ENCODE measurements at regions not wholly inside any gene's neighbourhood (a gene's known extent, or its start where the extent isn't known, plus 50 kb on each side); places are given as distances from the start of the nearest gene placed in this dataset.
"Not testable (repeated sequence)": the region's sequence is repeated elsewhere in the genome, so short reads cannot be mapped to it uniquely, and the experiment has no call there.

GRCh38 chr10:90227217-90227656, 525.8 kb downstream of the KIF20B start:
- Histone ChIP-seq H3K4me3 (ENCODE audit: low read depth, low read length) (no peak overlapping the region), H3K27me3 (ENCODE audit: control insufficient read depth, insufficient read depth, low read length) (no peaks in the 10 kb centered on the region), H3K36me3 (ENCODE audit: control insufficient read depth, insufficient read depth, low read length) (no peaks in the 10 kb centered on the region)
- DNase-seq (ENCODE audit: low read depth) (peak; percentile 98), FAIRE-seq (no peak)
- no peak for TF ChIP-seq CTCF (IDR thresholded peaks at IDR 0.05; ENCODE audit: insufficient read depth, low read length, severe bottlenecking)

GRCh38 chr10:90227786-90228185, 526.4 kb downstream of the KIF20B start:
- FAIRE-seq (no peak), DNase-seq (ENCODE audit: low read depth) (no peak)
- Histone ChIP-seq H3K36me3 (ENCODE audit: control insufficient read depth, insufficient read depth, low read length) (no peaks in the 10 kb centered on the region), H3K4me3 (ENCODE audit: low read depth, low read length) (no peak overlapping the region), H3K27me3 (ENCODE audit: control insufficient read depth, insufficient read depth, low read length) (no peaks in the 10 kb centered on the region)
- TF ChIP-seq CTCF (IDR thresholded peaks at IDR 0.05; ENCODE audit: insufficient read depth, low read length, severe bottlenecking): no peak

GRCh38 chr10:90229486-90229885, 528.1 kb downstream of the KIF20B start:
- H3K27me3 ChIP-seq (ENCODE audit: control insufficient read depth, insufficient read depth, low read length): no peaks in the 10 kb centered on the region
- H3K4me3 ChIP-seq (ENCODE audit: low read depth, low read length): no peak overlapping the region
- no peak for DNase-seq (ENCODE audit: low read depth)
- H3K36me3 ChIP-seq (ENCODE audit: control insufficient read depth, insufficient read depth, low read length): no peaks in the 10 kb centered on the region
- no peak for TF ChIP-seq CTCF (IDR thresholded peaks at IDR 0.05; ENCODE audit: insufficient read depth, low read length, severe bottlenecking)
- no peak for FAIRE-seq

GRCh38 chr10:90233805-90234204, 532.4 kb downstream of the KIF20B start:
- not testable (repeated sequence) for H3K27me3 ChIP-seq (ENCODE audit: control insufficient read depth, insufficient read depth, low read length); FAIRE-seq; H3K4me3 ChIP-seq (ENCODE audit: low read depth, low read length); H3K36me3 ChIP-seq (ENCODE audit: control insufficient read depth, insufficient read depth, low read length)
- peak; percentile 15 for DNase-seq (ENCODE audit: low read depth)

GRCh38 chr10:90245623-90246022, 544.2 kb downstream of the KIF20B start:
- TF ChIP-seq CTCF (IDR thresholded peaks at IDR 0.05; ENCODE audit: insufficient read depth, low read length, severe bottlenecking): no peak
- no peak for DNase-seq (ENCODE audit: low read depth)
- no peak overlapping the region for H3K4me3 ChIP-seq (ENCODE audit: low read depth, low read length)
- FAIRE-seq: no peak
- no peaks in the 10 kb centered on the region for H3K36me3 ChIP-seq (ENCODE audit: control insufficient read depth, insufficient read depth, low read length)
- no peaks in the 10 kb centered on the region for H3K27me3 ChIP-seq (ENCODE audit: control insufficient read depth, insufficient read depth, low read length)

- not testable (repeated sequence) for FAIRE-seq; H3K4me3 ChIP-seq (ENCODE audit: low read depth, low read length); H3K36me3 ChIP-seq (ENCODE audit: control insufficient read depth, insufficient read depth, low read length); DNase-seq (ENCODE audit: low read depth); H3K27me3 ChIP-seq (ENCODE audit: control insufficient read depth, insufficient read depth, low read length)
Measured at GRCh38 chr10:90250784-90251183, 549.4 kb downstream of the KIF20B start.

GRCh38 chr10:90269699-90270098, 568.3 kb downstream of the KIF20B start:
- TF ChIP-seq CTCF (IDR thresholded peaks at IDR 0.05; ENCODE audit: insufficient read depth, low read length, severe bottlenecking): no peak
- no peak for FAIRE-seq

More at GRCh38 chr10:90269699-90270098, 568.3 kb downstream of the KIF20B start:
- H3K27me3 ChIP-seq (ENCODE audit: control insufficient read depth, insufficient read depth, low read length): no peaks in the 10 kb centered on the region
- no peak for DNase-seq (ENCODE audit: low read depth)
- H3K4me3 ChIP-seq (ENCODE audit: low read depth, low read length): no peak overlapping the region
- H3K36me3 ChIP-seq (ENCODE audit: control insufficient read depth, insufficient read depth, low read length): no peaks in the 10 kb centered on the region
